B cell (primary cell): ENCODE measurements at regions not wholly inside any gene's neighbourhood (a gene's known extent, or its start where the extent isn't known, plus 50 kb on each side); places are given as distances from the start of the nearest gene placed in this dataset.

Experiments used
- ATAC-seq: fragments of 200-7000 bp; cut with Tn5 transposase; one replicate; pipeline ENCODE4 v1.10.0; 2021; ENCODE audit warnings: low read depth, mild to moderate bottlenecking, moderate number of reproducible peaks, moderate library complexity
- CTCF ChIA-PET: fragments of 350-600 bp; sonication (Branson Sonifier 250); formaldehyde crosslinking; loops from one replicate; lab custom pipeline; 2021; ENCODE audit warnings: antibody characterized with exemption, inconsistent platforms; lab: Charles Lee
- POLR2A ChIA-PET: fragments of 350-600 bp; sonication (Branson Sonifier 250); formaldehyde crosslinking; loops from one replicate; lab custom pipeline; 2021; ENCODE audit warnings: antibody characterized with exemption; lab: Charles Lee
- DNase-seq: peaks from one replicate; pipeline ENCODE4 v3.0.0; 2013
- H2AFZ ChIP-seq: 2 replicates; pipeline ENCODE4 v1.6.1; 2012; ENCODE audit warnings: mild to moderate bottlenecking, low read depth, low read length; ENCODE audit not compliant: insufficient read depth, poor library complexity, severe bottlenecking
- H3K27ac ChIP-seq, 2 donors: 1 replicate in 1 of 2; 2 replicates in 1 of 2; pipeline ENCODE4 v1.5.1; 2012 to 2013; ENCODE audit warnings: low read length in 2 of 2, mild to moderate bottlenecking in 2 of 2, moderate library complexity in 1 of 2
- H3K27me3 ChIP-seq, 4 experiments: fragments of 200-600 bp in 1 of 4; sonication (generic) in 1 of 4; replicated peaks in 1 of 4; 1 replicate in 2 of 4; 2 replicates in 2 of 4; pipeline versions ENCODE4 v1.6.1 to v1.7.0; 2013 to 2016; ENCODE audit warnings: low read length in 3 of 4, mild to moderate bottlenecking in 2 of 4, mixed read lengths in 1 of 4, moderate library complexity in 1 of 4; ENCODE audit not compliant: insufficient read depth in 4 of 4, control insufficient read depth in 3 of 4; ENCODE audit errors: control extremely low read depth in 1 of 4
- H3K36me3 ChIP-seq, 2 experiments: replicated peaks in 1 of 2; 1 replicate in 1 of 2; 2 replicates in 1 of 2; pipeline versions ENCODE4 v1.6.1 to v1.7.1; 2013; ENCODE audit warnings: low read length in 1 of 2; ENCODE audit not compliant: insufficient read depth in 2 of 2, control insufficient read depth in 1 of 2; ENCODE audit errors: control extremely low read depth in 1 of 2, extremely low read depth in 1 of 2
- H3K4me1 ChIP-seq, 2 donors: fragments of 200-600 bp in 1 of 2; sonication (generic) in 1 of 2; 1 replicate in 1 of 2; 2 replicates in 1 of 2; pipeline versions ENCODE4 v1.5.1 to v1.6.1; 2013 to 2017; ENCODE audit warnings: low read length in 2 of 2; ENCODE audit not compliant: control insufficient read depth in 2 of 2, insufficient read depth in 2 of 2
- H3K4me2 ChIP-seq: replicated peaks from 2 replicates; pipeline ENCODE3; 2012; ENCODE audit warnings: mild to moderate bottlenecking, low read depth, low read length; ENCODE audit not compliant: poor library complexity, severe bottlenecking
- H3K4me3 ChIP-seq, 5 experiments: fragments of 200-600 bp in 1 of 5; sonication (generic) in 1 of 5; 1 replicate in 3 of 5; 2 replicates in 2 of 5; pipeline versions ENCODE4 v1.5.1 to v1.7.0; 2011 to 2016; ENCODE audit warnings: low read length in 4 of 5, mild to moderate bottlenecking in 4 of 5, low read depth in 2 of 5, control low read depth in 1 of 5, moderate library complexity in 1 of 5; ENCODE audit not compliant: insufficient read depth in 1 of 5; ENCODE audit errors: control extremely low read depth in 1 of 5, extremely low read depth in 1 of 5
- H3K79me2 ChIP-seq: fragments of 200-600 bp; sonication (generic); one replicate; pipeline ENCODE4 v1.6.0; 2016; ENCODE audit warnings: low read length; ENCODE audit not compliant: control insufficient read depth, insufficient read depth
- H3K9ac ChIP-seq: fragments of 200-600 bp; sonication (generic); 2 replicates; pipeline ENCODE4 v1.6.1; 2017; ENCODE audit warnings: mild to moderate bottlenecking, low read length, moderate library complexity
- H3K9me3 ChIP-seq, 3 donors: one replicate each; pipeline versions ENCODE4 v1.6.1 to v1.7.1; 2013; ENCODE audit warnings: low read length in 2 of 3; ENCODE audit not compliant: control insufficient read depth in 2 of 3, insufficient read depth in 1 of 3; ENCODE audit errors: control extremely low read depth in 1 of 3
- H4K20me1 ChIP-seq: 2 replicates; pipeline ENCODE4 v1.6.0; 2012; ENCODE audit warnings: mild to moderate bottlenecking, low read length; ENCODE audit not compliant: insufficient read depth, control insufficient read depth, poor library complexity, severe bottlenecking
- H3K27ac Mint-ChIP-seq: one replicate; pipeline ENCODE4 v1.8.0; 2021; ENCODE audit warnings: mixed read lengths
- H3K27me3 Mint-ChIP-seq: one replicate; pipeline ENCODE4 v1.8.0; 2021; ENCODE audit warnings: mixed read lengths
- H3K4me1 Mint-ChIP-seq: one replicate; pipeline ENCODE4 v1.8.0; 2021; ENCODE audit warnings: mixed read lengths
- H3K4me3 Mint-ChIP-seq: one replicate; pipeline ENCODE4 v1.8.0; 2021; ENCODE audit warnings: mixed read lengths
- H3K9me3 Mint-ChIP-seq: one replicate; pipeline ENCODE4 v1.8.0; 2022; ENCODE audit warnings: mixed read lengths; ENCODE audit not compliant: insufficient read depth
- CTCF ChIP-seq: fragments of 200-600 bp; IDR thresholded peaks from one replicate; pipeline ENCODE4 v1.8.0; 2022; ENCODE audit warnings: antibody characterized with exemption, mild to moderate bottlenecking
- EZH2 ChIP-seq: IDR thresholded peaks from 2 replicates; pipeline ENCODE4 v1.6.1; 2012; ENCODE audit warnings: borderline replicate concordance, low read depth, mild to moderate bottlenecking, moderate library complexity, low read length; ENCODE audit not compliant: insufficient read depth, poor library complexity, severe bottlenecking
- intact Hi-C: fragments of 100-400 bp; cut with micrococcal nuclease; formaldehyde crosslinking; loops from one replicate; pipeline ENCODE4 v1.10.0; 2022

- DNase-seq: no peak
Measured at GRCh38 chr6:53408826-53409225, 60.1 kb upstream of the ELOVL5 start.

GRCh38 chr6:53399027-53399344 lies 50.2 kb upstream of the ELOVL5 start:
- intact Hi-C loops: no loop called here
- Histone ChIP-seq H3K27ac (no peak overlapping the region), H3K79me2 (no peaks in the 10 kb centered on the region), H4K20me1 (no peaks in the 10 kb centered on the region), H3K36me3 (no peaks in the 10 kb centered on the region), H3K4me2 (no peak overlapping the region), H3K4me1 (no peaks in the 10 kb centered on the region), H3K4me3 (no peak overlapping the region), H2AFZ (no peak overlapping the region), H3K27me3 (no peaks in the 10 kb centered on the region), H3K9me3 (no peaks in the 10 kb centered on the region), H3K9ac (no peak overlapping the region)
- Mint-ChIP-seq H3K27ac (no peak overlapping the region), H3K9me3 (no peaks in the 10 kb centered on the region), H3K4me3 (no peak overlapping the region), H3K27me3 (no peaks in the 10 kb centered on the region), H3K4me1 (no peaks in the 10 kb centered on the region)
- no peak for ATAC-seq
- no peak for DNase-seq
- ChIA-PET CTCF (interaction anchor here (1.5 kb wide), 1 partner anchor 11 kb away, joined by 4 read pairs; no protein-coding TSS in a partner anchor), POLR2A (no interaction called here)
- TF ChIP-seq EZH2: no peak
- TF ChIP-seq CTCF: no peak

More at GRCh38 chr6:53408826-53409225, 60.1 kb upstream of the ELOVL5 start:
- Histone ChIP-seq H3K4me1 (peaks cover 12 to 15% of the 10 kb centered on the region in 2 donors), H2AFZ (no peak overlapping the region), H3K27me3 (no peaks in the 10 kb centered on the region), H4K20me1 (no peaks in the 10 kb centered on the region), H3K79me2 (peaks cover 3% of the 10 kb centered on the region), H3K9me3 (no peaks in the 10 kb centered on the region), H3K9ac (no peak overlapping the region), H3K4me2 (no peak overlapping the region), H3K36me3 (no peaks in the 10 kb centered on the region), H3K27ac (no peak overlapping the region), H3K4me3 (no peak overlapping the region)
- TF ChIP-seq EZH2 (no peak), CTCF (no peak)
- Mint-ChIP-seq H3K4me3 (no peak overlapping the region), H3K27ac (no peak overlapping the region), H3K4me1 (peaks cover 11% of the 10 kb centered on the region), H3K9me3 (no peaks in the 10 kb centered on the region), H3K27me3 (no peaks in the 10 kb centered on the region)
- POLR2A ChIA-PET: interaction anchor here (0.6 kb wide), 1 partner anchor 48 kb away, joined by 5 read pairs; no protein-coding TSS in a partner anchor
- ATAC-seq: no peak
- CTCF ChIA-PET: interaction anchor here (0.8 to 8.3 kb wide), 7 partner anchors 49 to 235 kb away, joined by 3 to 147 read pairs (median 20); partner anchors contain the start of gene ELOVL5
- intact Hi-C loops: no loop called here
